HCT116 (cell line): ENCODE measurements at regions not wholly inside any gene's neighbourhood (a gene's known extent, or its start where the extent isn't known, plus 50 kb on each side); places are given as distances from the start of the nearest gene placed in this dataset.

Source experiments
- ATAC-seq: fragments of 200-7000 bp; cut with Tn5 transposase; 2 replicates; pipeline ENCODE4 v1.9.1; 2020; ENCODE audit warnings: mild to moderate bottlenecking, moderate library complexity
- BruUV-seq: library from RNA; stranded (reverse); fragments of 400-500 nt; replicated peaks from 2 replicates; lab custom pipeline; 2021; lab: Mats Ljungman, UMichigan
- CTCF ChIA-PET: fragments of 300-600 bp; sonication (Branson Sonifier 250); formaldehyde crosslinking; loops from one replicate; lab custom pipeline; 2021; ENCODE audit warnings: antibody characterized with exemption; lab: Charles Lee
- POLR2A ChIA-PET: fragments of 300-600, 350-600 bp; sonication (Branson Sonifier 250); formaldehyde crosslinking; loops from one replicate; lab custom pipeline; 2021; ENCODE audit warnings: antibody characterized with exemption; lab: Charles Lee
- RAD21 ChIA-PET, 2 experiments: fragments of 300-600 bp; sonication (Branson Sonifier 250); formaldehyde crosslinking; loops; one replicate each; lab custom pipeline; 2023; ENCODE audit warnings: low total read pairs in 2 of 2; ENCODE audit not compliant: uncharacterized antibody in 2 of 2, unreplicated experiment in 2 of 2, low non-redundant PET in 1 of 2; lab: Charles Lee
- DNase-seq: peaks from one replicate; pipeline ENCODE4 v3.0.0-alpha.2; 2010; ENCODE audit warnings: low read depth, low spot score
- H2AFZ ChIP-seq: fragments of 200-600 bp; shearing (Covaris generic), sonication (generic); 2 replicates; pipeline ENCODE4 v1.6.1; 2017; ENCODE audit warnings: low read depth, mixed run types, mixed read lengths, antibody characterized with exemption, low read length; ENCODE audit not compliant: poor library complexity, severe bottlenecking
- H3K27ac ChIP-seq: 2 replicates; pipeline ENCODE4 v1.5.1; 2012; ENCODE audit warnings: low read depth, low read length
- H3K27me3 ChIP-seq: fragments of 200-600 bp; sonication (generic); 2 replicates; pipeline ENCODE4 v1.6.1; 2016; ENCODE audit warnings: mixed run types, low read length, mixed read lengths; ENCODE audit not compliant: insufficient read depth
- H3K36me3 ChIP-seq, 2 experiments: fragments of 200-500 bp in 1 of 2; fragments of 200-600 bp in 1 of 2; sonication (Bioruptor generic) in 1 of 2; sonication (generic) in 1 of 2; 2 replicates each; pipeline versions ENCODE4 v1.5.1 to v1.6.1; 2014 to 2016; ENCODE audit warnings: low read length in 2 of 2, inconsistent platforms in 1 of 2, mixed read lengths in 1 of 2, mixed run types in 1 of 2; ENCODE audit not compliant: insufficient read depth in 2 of 2, control insufficient read depth in 1 of 2
- H3K4me1 ChIP-seq, 2 experiments: fragments of 200-600 bp in 1 of 2; sonication (generic) in 1 of 2; 2 replicates each; pipeline versions ENCODE4 v1.5.1 to v1.6.1; 2012 to 2017; ENCODE audit warnings: low read length in 2 of 2, inconsistent platforms in 1 of 2, mild to moderate bottlenecking in 1 of 2, mixed read lengths in 1 of 2, mixed run types in 1 of 2, moderate library complexity in 1 of 2; ENCODE audit not compliant: insufficient read depth in 2 of 2, control insufficient read depth in 1 of 2
- H3K4me2 ChIP-seq: fragments of 200-600 bp; sonication (generic); 2 replicates; pipeline ENCODE4 v1.6.1; 2017; ENCODE audit warnings: mixed run types, low read length, mixed read lengths
- H3K4me3 ChIP-seq, 2 experiments: fragments of 200-600 bp in 1 of 2; sonication (generic) in 1 of 2; replicated peaks in 1 of 2; 2 replicates each; pipeline ENCODE4 v1.5.1; 2011 to 2016; ENCODE audit warnings: low read length in 2 of 2, control low read depth in 1 of 2, low read depth in 1 of 2, mild to moderate bottlenecking in 1 of 2, mixed read lengths in 1 of 2, mixed run types in 1 of 2
- H3K79me2 ChIP-seq: fragments of 200-600 bp; sonication (generic); 2 replicates; pipeline ENCODE4 v1.6.1; 2017; ENCODE audit warnings: mild to moderate bottlenecking, mixed run types, low read length, moderate library complexity, mixed read lengths; ENCODE audit not compliant: insufficient read depth
- H3K9ac ChIP-seq: fragments of 200-600 bp; sonication (generic); 2 replicates; pipeline ENCODE4 v1.6.1; 2016; ENCODE audit warnings: low read length, mixed read lengths
- H3K9me2 ChIP-seq: fragments of 200-600 bp; sonication (generic), shearing (Covaris generic); 2 replicates; pipeline ENCODE4 v1.6.1; 2017; ENCODE audit warnings: mixed run types, mild to moderate bottlenecking, moderate library complexity; ENCODE audit not compliant: insufficient read depth
- H3K9me3 ChIP-seq, 2 experiments: fragments of 200-500 bp in 1 of 2; fragments of 200-600 bp in 1 of 2; sonication (Bioruptor generic) in 1 of 2; sonication (generic) in 1 of 2; 2 replicates each; pipeline ENCODE4 v1.6.1; 2014 to 2017; ENCODE audit warnings: low read length in 2 of 2, mixed read lengths in 2 of 2, inconsistent platforms in 1 of 2, low read depth in 1 of 2, mild to moderate bottlenecking in 1 of 2, mixed run types in 1 of 2, moderate library complexity in 1 of 2; ENCODE audit not compliant: control insufficient read depth in 1 of 2, insufficient read depth in 1 of 2
- H4K20me1 ChIP-seq: fragments of 200-600 bp; sonication (generic), shearing (Covaris generic); 2 replicates; pipeline ENCODE4 v1.6.1; 2017; ENCODE audit warnings: mixed run types, mild to moderate bottlenecking, moderate library complexity; ENCODE audit not compliant: insufficient read depth
- ATF3 ChIP-seq: IDR thresholded peaks from 2 replicates; pipeline ENCODE4 v1.6.1; 2012
- CBX3 ChIP-seq: IDR thresholded peaks from 2 replicates; pipeline ENCODE4 v1.6.1; 2012; ENCODE audit warnings: low read depth
- CEBPB ChIP-seq: IDR thresholded peaks from 2 replicates; pipeline ENCODE4 v1.6.1; 2012; ENCODE audit warnings: low read depth
- EGR1 ChIP-seq: IDR thresholded peaks from 2 replicates; pipeline ENCODE4 v1.6.1; 2012; ENCODE audit warnings: low read depth
- ELF1 ChIP-seq: IDR thresholded peaks from 2 replicates; pipeline ENCODE4 v1.6.1; 2012; ENCODE audit warnings: low read depth, borderline replicate concordance
- EZH2 ChIP-seq: fragments of 200-600 bp; sonication (generic); IDR thresholded peaks from 2 replicates; pipeline ENCODE4 v1.6.1; 2017; ENCODE audit warnings: antibody characterized with exemption, mixed run types
- EZH2phosphoT487 ChIP-seq: fragments of 200-600 bp; IDR thresholded peaks from 2 replicates; pipeline ENCODE4 v1.6.1; 2018; ENCODE audit warnings: antibody characterized with exemption, borderline replicate concordance
- JUND ChIP-seq: IDR thresholded peaks from 2 replicates; pipeline ENCODE4 v1.6.1; 2012
- POLR2A ChIP-seq: IDR thresholded peaks from 2 replicates; pipeline ENCODE4 v1.7.0; 2011; ENCODE audit warnings: borderline replicate concordance; ENCODE audit not compliant: insufficient read depth, insufficient read length; ENCODE audit errors: extremely low read depth
- POLR2AphosphoS5 ChIP-seq: IDR thresholded peaks from 2 replicates; pipeline ENCODE4 v1.6.1; 2011; ENCODE audit warnings: mild to moderate bottlenecking, low read depth, low read length, moderate library complexity
- RAD21 ChIP-seq: IDR thresholded peaks from 2 replicates; pipeline ENCODE4 v1.6.1; 2012; ENCODE audit warnings: low read depth, mild to moderate bottlenecking
- SP1 ChIP-seq: IDR thresholded peaks from 2 replicates; pipeline ENCODE4 v1.6.1; 2012; ENCODE audit warnings: low read depth
- SRF ChIP-seq: IDR thresholded peaks from 2 replicates; pipeline ENCODE4 v1.6.1; 2012; ENCODE audit warnings: low read depth
- YY1 ChIP-seq: IDR thresholded peaks from 2 replicates; pipeline ENCODE4 v1.6.1; 2011; ENCODE audit warnings: low read length, low read depth, moderate library complexity, mild to moderate bottlenecking; ENCODE audit not compliant: insufficient replicate concordance; ENCODE audit errors: extremely low read depth
- ZBTB33 ChIP-seq: IDR thresholded peaks from 2 replicates; pipeline ENCODE4 v1.6.1; 2011; ENCODE audit warnings: mild to moderate bottlenecking, low read length, moderate library complexity; ENCODE audit not compliant: insufficient replicate concordance; ENCODE audit errors: extremely low read depth
- ZNF274 ChIP-seq: fragments of 200-500 bp; sonication (Bioruptor generic); IDR thresholded peaks from 2 replicates; pipeline ENCODE4 v1.6.1; 2014; ENCODE audit warnings: mild to moderate bottlenecking, low read depth, low read length, inconsistent platforms
- intact Hi-C: fragments of 100-400 bp; cut with micrococcal nuclease; formaldehyde crosslinking; loops from 2 replicates; pipeline ENCODE4 v1.10.0; 2022
- TF ChIP-seq, protein P1 (sequence below): IDR thresholded peaks from 2 replicates; pipeline ENCODE4 v1.6.1; 2012

DNA sequence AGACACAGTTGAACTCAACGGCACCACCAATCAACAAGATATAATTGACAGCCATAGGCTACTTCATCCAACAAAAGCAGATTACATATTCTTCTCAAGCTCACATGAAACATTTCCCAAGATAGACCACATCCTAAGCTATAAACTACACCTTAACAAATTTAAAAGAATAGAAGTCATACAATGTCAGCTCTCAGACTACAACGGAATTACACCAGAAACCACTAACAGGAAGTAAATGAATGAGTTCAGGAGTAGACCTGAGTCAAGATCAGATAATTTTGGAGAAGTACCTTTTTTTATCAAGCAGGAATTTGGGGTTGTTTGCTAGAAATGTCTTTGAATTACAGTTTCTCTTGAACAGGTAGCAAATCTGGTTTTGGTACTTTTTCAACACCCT lies 237.8 kb downstream of the TBX18 start:
- Histone ChIP-seq H3K27ac (no peak overlapping the region), H3K4me2 (no peak overlapping the region), H3K4me1 (peaks cover 0 to 6% of the 10 kb centered on the region in 2 experiments; a peak in 1 of 4 replicates), H3K27me3 (peaks cover 5% of the 10 kb centered on the region; the same call in 1 of the 2 replicates), H3K4me3 (no peak overlapping the region), H3K9me2 (no peaks in the 10 kb centered on the region), H3K79me2 (no peaks in the 10 kb centered on the region), H2AFZ (no peak overlapping the region), H3K9me3 (no peaks in the 10 kb centered on the region), H3K9ac (no peak overlapping the region), H3K36me3 (no peaks in the 10 kb centered on the region), H4K20me1 (no peaks in the 10 kb centered on the region)
- ATAC-seq (no peak), DNase-seq (no peak)
- ChIA-PET POLR2A (no interaction called here), RAD21 (no interaction called here), CTCF (no interaction called here)
- intact Hi-C loops: no loop called here
- TF ChIP-seq ZNF274 (no peak), ZBTB33 (no peak)
- no TSS peak for BruUV-seq

- RAD21 ChIA-PET: no interaction called here
- intact Hi-C loops: no loop called here
- H4K20me1 ChIP-seq: no peaks in the 10 kb centered on the region
- ATAC-seq: no peak
- no peak overlapping the region for H3K27ac ChIP-seq
- CTCF ChIA-PET: no interaction called here
- peaks cover 5% of the 10 kb centered on the region; the same call in 1 of the 2 replicates for H3K27me3 ChIP-seq
- H3K4me1 ChIP-seq: peaks cover 2 to 7% of the 10 kb centered on the region in 2 experiments; a peak in 1 of 4 replicates
- no TSS peak for BruUV-seq
- no peak overlapping the region for H2AFZ ChIP-seq
- POLR2A ChIA-PET: no interaction called here
- H3K4me2 ChIP-seq: no peak overlapping the region
- no peaks in the 10 kb centered on the region for H3K9me2 ChIP-seq
- no peaks in the 10 kb centered on the region for H3K36me3 ChIP-seq
- H3K4me3 ChIP-seq: no peak overlapping the region
- no peak for DNase-seq
- TF ChIP-seq POLR2A: no peak
- no peak for TF ChIP-seq SP1
- no peak for TF ChIP-seq ELF1
- TF ChIP-seq YY1: no peak
- no peak for TF ChIP-seq CBX3
- TF ChIP-seq ATF3: no peak
- no peak for TF ChIP-seq SRF
- TF ChIP-seq ZBTB33: no peak
- no peak for TF ChIP-seq EZH2phosphoT487
- no peak for TF ChIP-seq EZH2
- no peak for TF ChIP-seq JUND
- no peak for TF ChIP-seq CEBPB
- no peak for TF ChIP-seq POLR2AphosphoS5
- no peak for TF ChIP-seq RAD21
- no peak for TF ChIP-seq EGR1
- TF ChIP-seq ZNF274: no peak
- TF ChIP-seq, protein P1, sequence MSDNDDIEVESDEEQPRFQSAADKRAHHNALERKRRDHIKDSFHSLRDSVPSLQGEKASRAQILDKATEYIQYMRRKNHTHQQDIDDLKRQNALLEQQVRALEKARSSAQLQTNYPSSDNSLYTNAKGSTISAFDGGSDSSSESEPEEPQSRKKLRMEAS: no peak
- no peaks in the 10 kb centered on the region for H3K9me3 ChIP-seq
- H3K79me2 ChIP-seq: no peaks in the 10 kb centered on the region
- no peak overlapping the region for H3K9ac ChIP-seq
These were observed 238.5 kb downstream of the TBX18 start for GRCh38 chr6:84525907-84526306.
